ENCODE measurements at regions not wholly inside any gene's neighbourhood (a gene's known extent, or its start where the extent isn't known, plus 50 kb on each side); places are given as distances from the start of the nearest gene placed in this dataset.

GRCh38 chr5:155103146-155103545 lies 89.6 kb downstream of the KIF4B start (continued):
- TF ChIP-seq CHD7 (IDR thresholded peaks at IDR 0.05; ENCODE audit: low read depth, low read length) (no peak), BRF1 (IDR thresholded peaks at IDR 0.05; ENCODE audit: borderline replicate concordance, extremely low read depth, insufficient read length) (no peak), HCFC1 (IDR thresholded peaks at IDR 0.05; ENCODE audit: low read depth, low read length) (no peak)
